H9 (cell line): ENCODE measurements at regions not wholly inside any gene's neighbourhood (a gene's known extent, or its start where the extent isn't known, plus 50 kb on each side); places are given as distances from the start of the nearest gene placed in this dataset.
A peak's percentile ranks its signal among the peaks of the same experiment; 100 is the strongest.

Experiments used
- DNase-seq: peaks from one replicate; pipeline ENCODE4 v3.0.0-alpha.2; 2017
- H2AFZ ChIP-seq: one replicate; pipeline ENCODE4 v1.6.1; 2013; ENCODE audit warnings: mild to moderate bottlenecking, low read length, control low read depth, moderate library complexity
- H2AK5ac ChIP-seq: 2 replicates; pipeline ENCODE4 v1.6.1; 2013; ENCODE audit warnings: low read length, control low read depth, mixed read lengths; ENCODE audit not compliant: insufficient read length
- H2BK120ac ChIP-seq: one replicate; pipeline ENCODE4 v1.6.1; 2013; ENCODE audit warnings: low read depth, mild to moderate bottlenecking, low read length, control low read depth, inconsistent platforms; ENCODE audit not compliant: poor library complexity, severe bottlenecking
- H2BK12ac ChIP-seq: 2 replicates; pipeline ENCODE4 v1.6.1; 2013; ENCODE audit warnings: low read length, control low read depth, mixed read lengths, low read depth; ENCODE audit not compliant: insufficient read length
- H2BK15ac ChIP-seq: 2 replicates; pipeline ENCODE4 v1.6.1; 2013; ENCODE audit warnings: low read depth, low read length, control low read depth
- H2BK20ac ChIP-seq: one replicate; pipeline ENCODE4 v1.6.1; 2013; ENCODE audit warnings: low read depth, mild to moderate bottlenecking, low read length, control low read depth, inconsistent platforms; ENCODE audit not compliant: poor library complexity, severe bottlenecking
- H2BK5ac ChIP-seq: 2 replicates; pipeline ENCODE4 v1.6.1; 2013; ENCODE audit warnings: low read length, control low read depth, mixed read lengths; ENCODE audit not compliant: insufficient read length
- H3K14ac ChIP-seq: 2 replicates; pipeline ENCODE4 v1.6.1; 2013; ENCODE audit warnings: low read length, control low read depth; ENCODE audit not compliant: insufficient read depth
- H3K18ac ChIP-seq: 2 replicates; pipeline ENCODE4 v1.6.1; 2013; ENCODE audit warnings: low read depth, mild to moderate bottlenecking, mixed read lengths, low read length, control low read depth; ENCODE audit not compliant: insufficient read length
- H3K23ac ChIP-seq: 2 replicates; pipeline ENCODE4 v1.6.1; 2013; ENCODE audit warnings: low read length, control low read depth, mixed read lengths, low read depth; ENCODE audit not compliant: insufficient read length
- H3K23me2 ChIP-seq: 2 replicates; pipeline ENCODE4 v1.6.1; 2013; ENCODE audit warnings: low read depth, mild to moderate bottlenecking, mixed read lengths, low read length, control low read depth; ENCODE audit not compliant: insufficient read length, poor library complexity, severe bottlenecking
- H3K27ac ChIP-seq: 2 replicates; pipeline ENCODE4 v1.5.1; 2013; ENCODE audit warnings: low read length, control low read depth, mixed read lengths, low read depth; ENCODE audit not compliant: insufficient read length
- H3K27me3 ChIP-seq: 2 replicates; pipeline ENCODE4 v1.6.1; 2013; ENCODE audit warnings: low read length, control low read depth, inconsistent platforms; ENCODE audit not compliant: insufficient read depth
- H3K4ac ChIP-seq: 2 replicates; pipeline ENCODE4 v1.6.1; 2013; ENCODE audit warnings: low read depth, mild to moderate bottlenecking, control low read depth, inconsistent platforms, low read length, moderate library complexity
- H3K4me1 ChIP-seq: 2 replicates; pipeline ENCODE4 v1.6.1; 2013; ENCODE audit warnings: low read length, control low read depth, inconsistent platforms; ENCODE audit not compliant: insufficient read depth
- H3K4me2 ChIP-seq: 2 replicates; pipeline ENCODE4 v1.6.1; 2013; ENCODE audit warnings: low read length, control low read depth, mixed read lengths; ENCODE audit not compliant: insufficient read length, insufficient read depth
- H3K56ac ChIP-seq: 2 replicates; pipeline ENCODE4 v1.6.1; 2013; ENCODE audit warnings: low read depth, mild to moderate bottlenecking, mixed read lengths, low read length, control low read depth; ENCODE audit not compliant: insufficient read length
- H3K79me1 ChIP-seq: 2 replicates; pipeline ENCODE4 v1.6.1; 2013; ENCODE audit warnings: low read depth, mild to moderate bottlenecking, moderate library complexity, low read length, control low read depth, inconsistent platforms; ENCODE audit not compliant: insufficient read depth, poor library complexity, severe bottlenecking
- H3K79me2 ChIP-seq: 2 replicates; pipeline ENCODE4 v1.6.1; 2013; ENCODE audit warnings: low read length, control low read depth, inconsistent platforms; ENCODE audit not compliant: insufficient read depth
- H3K9ac ChIP-seq: 2 replicates; pipeline ENCODE4 v1.6.1; 2013; ENCODE audit warnings: low read length, control low read depth, mixed read lengths; ENCODE audit not compliant: insufficient read length; ENCODE audit errors: extremely low read depth
- H3K9me3 ChIP-seq: one replicate; pipeline ENCODE4 v1.6.1; 2013; ENCODE audit warnings: low read depth, low read length, inconsistent platforms; ENCODE audit not compliant: control insufficient read depth
- H3T11ph ChIP-seq: one replicate; pipeline ENCODE4 v1.6.1; 2013; ENCODE audit warnings: mild to moderate bottlenecking, low read length, control low read depth, inconsistent platforms
- H4K20me1 ChIP-seq: one replicate; pipeline ENCODE4 v1.6.1; 2013; ENCODE audit not compliant: control insufficient read depth, insufficient read length, insufficient read depth
- H4K5ac ChIP-seq: 2 replicates; pipeline ENCODE4 v1.6.1; 2013; ENCODE audit warnings: low read depth, mild to moderate bottlenecking, mixed read lengths, low read length, control low read depth; ENCODE audit not compliant: insufficient read length
- H4K8ac ChIP-seq: replicated peaks from 2 replicates; pipeline ENCODE4 v1.6.1; 2013; ENCODE audit warnings: low read length, control low read depth, mixed read lengths, low read depth; ENCODE audit not compliant: insufficient read length
- H4K91ac ChIP-seq: 2 replicates; pipeline ENCODE4 v1.6.1; 2013; ENCODE audit warnings: low read depth, mild to moderate bottlenecking, moderate library complexity, mixed read lengths, low read length, control low read depth; ENCODE audit not compliant: insufficient read length
- H3K27ac Mint-ChIP-seq, 3 experiments: 2 replicates in 2 of 3; 3 replicates in 1 of 3; pipeline ENCODE4 v1.8.0; 2020 to 2021; ENCODE audit warnings: mixed read lengths in 3 of 3, mild to moderate bottlenecking in 1 of 3, moderate library complexity in 1 of 3
- H3K27me3 Mint-ChIP-seq: 2 replicates; pipeline ENCODE4 v1.8.0; 2021; ENCODE audit warnings: low read depth, mild to moderate bottlenecking, moderate library complexity, mixed read lengths
- H3K36me3 Mint-ChIP-seq, 3 experiments: 2 replicates in 2 of 3; 3 replicates in 1 of 3; pipeline ENCODE4 v1.8.0; 2020 to 2021; ENCODE audit warnings: low read depth in 3 of 3, mixed read lengths in 3 of 3; ENCODE audit not compliant: insufficient read depth in 1 of 3
- H3K4me1 Mint-ChIP-seq, 2 experiments: 2 replicates each; pipeline ENCODE4 v1.8.0; 2020; ENCODE audit warnings: mixed read lengths in 2 of 2
- H3K4me3 Mint-ChIP-seq, 2 experiments: 2 replicates in 1 of 2; 3 replicates in 1 of 2; pipeline ENCODE4 v1.8.0; 2020 to 2021; ENCODE audit warnings: mild to moderate bottlenecking in 2 of 2, mixed read lengths in 2 of 2, moderate library complexity in 1 of 2
- H3K9me3 Mint-ChIP-seq, 2 experiments: 2 replicates in 1 of 2; 3 replicates in 1 of 2; pipeline ENCODE4 v1.8.0; 2020; ENCODE audit warnings: mild to moderate bottlenecking in 2 of 2, mixed read lengths in 2 of 2, moderate library complexity in 1 of 2
- WGBS: extraction: QIAGEN DNeasy Blood & Tissue Kit; methylation state at CpG from one replicate; pipeline ENCODE4 v1.1.7; 2013; ENCODE audit warnings: missing lambda C conversion rate, low lambda C conversion rate, mixed read lengths; ENCODE audit not compliant: insufficient read length; ENCODE audit errors: extremely low coverage; 5-methylcytosine and 5-hydroxymethylcytosine counted together
- TF ChIP-seq, protein P1 (sequence below): fragments of 200-600 bp; sonication (generic); conservative IDR thresholded peaks from 3 replicates; pipeline ENCODE4 v1.8.0; 2021; ENCODE audit warnings: antibody characterized with exemption, mild to moderate bottlenecking

DNA sequence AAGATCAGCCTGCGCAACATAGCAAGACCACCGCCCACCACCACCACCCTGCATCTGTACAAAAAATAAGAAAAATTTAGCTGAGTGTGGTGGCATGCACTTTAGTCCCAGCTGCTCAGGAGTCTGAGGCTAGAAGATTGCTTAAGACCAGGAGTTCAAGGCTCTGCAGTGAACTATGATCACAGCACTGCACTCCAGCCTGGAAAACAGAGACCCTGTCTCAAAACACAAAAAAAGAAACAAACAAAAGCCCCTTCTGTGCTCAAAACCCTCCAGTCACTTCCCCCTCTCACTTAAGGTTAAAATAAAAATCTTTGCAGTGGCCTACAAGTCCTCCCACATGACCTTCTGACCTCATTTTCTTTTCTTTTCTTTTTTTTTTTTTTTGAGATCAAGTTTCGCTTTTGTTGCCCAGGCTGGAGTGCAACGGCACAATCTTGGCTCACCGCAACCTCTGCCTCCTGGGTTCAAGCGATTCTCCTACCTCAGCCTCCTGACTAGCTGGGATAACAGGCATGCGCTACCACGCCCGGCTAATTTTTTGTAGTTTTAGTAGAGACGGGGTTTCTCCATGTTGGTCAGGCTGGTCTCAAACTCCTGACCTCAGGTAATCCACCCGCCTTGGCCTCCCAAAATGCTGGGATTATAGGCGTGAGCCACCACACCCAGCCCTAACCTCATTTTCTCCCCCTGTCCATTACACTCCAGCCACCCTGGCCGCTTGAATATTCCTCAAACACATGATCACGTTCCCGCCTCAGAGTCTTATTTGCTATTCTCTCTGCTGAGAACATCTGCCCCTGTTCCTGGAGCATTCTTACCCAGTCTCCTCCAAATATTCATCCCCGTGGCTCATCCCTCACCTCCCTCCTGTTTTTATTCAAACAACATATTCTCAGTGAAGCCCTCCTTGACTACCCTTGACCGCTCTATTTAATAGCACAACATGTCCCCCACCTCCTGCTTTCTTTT lies 126.6 kb upstream of the MED13 start:
- Histone ChIP-seq H3K23ac (no peak overlapping the region), H2BK12ac (no peak overlapping the region), H3K56ac (no peak overlapping the region), H3K9ac (no peak overlapping the region), H2BK15ac (no peak overlapping the region), H3K4ac (no peak overlapping the region), H3K14ac (no peak overlapping the region), H3K79me2 (no peaks in the 10 kb centered on the region), H3K4me1 (no peaks in the 10 kb centered on the region), H3K27me3 (no peaks in the 10 kb centered on the region), H4K91ac (no peak overlapping the region), H3K27ac (no peak overlapping the region), H3T11ph (no peak overlapping the region), H3K18ac (no peak overlapping the region), H2BK120ac (no peak overlapping the region), H3K79me1 (no peaks in the 10 kb centered on the region), H2BK20ac (no peak overlapping the region), H2BK5ac (no peak overlapping the region), H4K5ac (no peak overlapping the region), H2AK5ac (no peak overlapping the region), H2AFZ (no peak overlapping the region), H4K20me1 (no peaks in the 10 kb centered on the region), H4K8ac (no peak overlapping the region), H3K4me2 (no peak overlapping the region), H3K9me3 (no peaks in the 10 kb centered on the region), H3K23me2 (no peaks in the 10 kb centered on the region)
- DNase-seq = no peak
- Mint-ChIP-seq H3K27ac (peak overlapping the region in 2 of 3 experiments; percentile 29 to 44; a peak in 3 of 7 replicates), H3K4me3 (no peak overlapping the region), H3K36me3 (no peaks in the 10 kb centered on the region), H3K4me1 (peaks cover 10 to 14% of the 10 kb centered on the region in 2 experiments), H3K27me3 (no peaks in the 10 kb centered on the region; the same call in 1 of the 2 replicates), H3K9me3 (peaks cover 0 to 3% of the 10 kb centered on the region in 2 experiments; a peak in 1 of 5 replicates)
- TF ChIP-seq, protein P1, sequence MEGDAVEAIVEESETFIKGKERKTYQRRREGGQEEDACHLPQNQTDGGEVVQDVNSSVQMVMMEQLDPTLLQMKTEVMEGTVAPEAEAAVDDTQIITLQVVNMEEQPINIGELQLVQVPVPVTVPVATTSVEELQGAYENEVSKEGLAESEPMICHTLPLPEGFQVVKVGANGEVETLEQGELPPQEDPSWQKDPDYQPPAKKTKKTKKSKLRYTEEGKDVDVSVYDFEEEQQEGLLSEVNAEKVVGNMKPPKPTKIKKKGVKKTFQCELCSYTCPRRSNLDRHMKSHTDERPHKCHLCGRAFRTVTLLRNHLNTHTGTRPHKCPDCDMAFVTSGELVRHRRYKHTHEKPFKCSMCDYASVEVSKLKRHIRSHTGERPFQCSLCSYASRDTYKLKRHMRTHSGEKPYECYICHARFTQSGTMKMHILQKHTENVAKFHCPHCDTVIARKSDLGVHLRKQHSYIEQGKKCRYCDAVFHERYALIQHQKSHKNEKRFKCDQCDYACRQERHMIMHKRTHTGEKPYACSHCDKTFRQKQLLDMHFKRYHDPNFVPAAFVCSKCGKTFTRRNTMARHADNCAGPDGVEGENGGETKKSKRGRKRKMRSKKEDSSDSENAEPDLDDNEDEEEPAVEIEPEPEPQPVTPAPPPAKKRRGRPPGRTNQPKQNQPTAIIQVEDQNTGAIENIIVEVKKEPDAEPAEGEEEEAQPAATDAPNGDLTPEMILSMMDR = no peak
- WGBS = no CpG with 5 or more reads among the region's 17 CpGs
